ENCODE measurements at regions not wholly inside any gene's neighbourhood (a gene's known extent, or its start where the extent isn't known, plus 50 kb on each side); places are given as distances from the start of the nearest gene placed in this dataset.

- H3K79me2 ChIP-seq (ENCODE audit: low read depth), result no peaks in the 10 kb centered on the region
- no peaks in the 10 kb centered on the region for H3K9me2 ChIP-seq (ENCODE audit: insufficient read depth)
- ChIA-PET CTCF (no interaction called here), POLR2A (ENCODE audit: unreplicated experiment) (no interaction called here)
- no peak overlapping the region for H2AFZ ChIP-seq
- H3K4me2 ChIP-seq, result no peak overlapping the region
- no peaks in the 10 kb centered on the region for H4K20me1 ChIP-seq (ENCODE audit: insufficient read depth)
- no peaks in the 10 kb centered on the region for H3K36me3 ChIP-seq (ENCODE audit: low read depth)
- H3K27me3 ChIP-seq (ENCODE audit: insufficient read depth, low read depth), result no peaks in the 10 kb centered on the region
- H3K9me3 ChIP-seq (ENCODE audit: insufficient read depth, low read depth), result no peaks in the 10 kb centered on the region; the same call in none of the 2 replicates
- no peak for DNase-seq
- TF ChIP-seq CTCF (conservative IDR thresholded peaks at IDR 0.05), result no peak
- no peak for TF ChIP-seq EZH2 (IDR thresholded peaks at IDR 0.05; ENCODE audit: low read depth)
- no peak overlapping the region for H3K4me3 ChIP-seq
- H3K27ac ChIP-seq, result no peak overlapping the region
- BruUV-seq (replicated peaks), result no TSS peak
- H3K4me1 ChIP-seq (replicated peaks; ENCODE audit: insufficient read depth), result peaks cover 21% of the 10 kb centered on the region
- intact Hi-C loops (cut with micrococcal nuclease; ENCODE audit: unreplicated experiment), result no loop called here
- H3F3A ChIP-seq (ENCODE audit: insufficient read depth, low read depth), result peaks cover 14% of the 10 kb centered on the region
These were observed 60.9 kb upstream of the IL1R1 start for GRCh38 chr2:102081606-102082005.

GRCh38 chr2:102082571-102083392, 59.8 kb upstream of the IL1R1 start:
- 0 out of 2 replicates have a peak overlapping the region, but pooled peaks have one; percentile 17 for H3K4me2 ChIP-seq
- peaks cover 8% of the 10 kb centered on the region for H3K9me3 ChIP-seq (ENCODE audit: insufficient read depth, low read depth)
- H3K4me3 ChIP-seq, result no peak overlapping the region
- peaks cover 14% of the 10 kb centered on the region for H3F3A ChIP-seq (ENCODE audit: insufficient read depth, low read depth)
- H3K79me2 ChIP-seq (ENCODE audit: low read depth), result no peaks in the 10 kb centered on the region
- H3K27me3 ChIP-seq (ENCODE audit: insufficient read depth, low read depth), result no peaks in the 10 kb centered on the region
- no peak overlapping the region for H2AFZ ChIP-seq
- TF ChIP-seq CTCF (conservative IDR thresholded peaks at IDR 0.05) (no peak), EZH2 (IDR thresholded peaks at IDR 0.05; ENCODE audit: low read depth) (no peak)
- ChIA-PET CTCF (interaction anchor here (0.9 kb wide), 1 partner anchor 59 kb away, joined by 6 read pairs; no protein-coding TSS in a partner anchor), POLR2A (ENCODE audit: unreplicated experiment) (interaction anchor here (0.6 kb wide), 3 partner anchors 13 to 75 kb away, joined by 3 to 6 read pairs (median 4); no protein-coding TSS in a partner anchor)
- H3K4me1 ChIP-seq (replicated peaks; ENCODE audit: insufficient read depth), result peaks cover 21% of the 10 kb centered on the region
- H3K27ac ChIP-seq, result peak overlapping the region; percentile 43
- DNase-seq, result no peak
- BruUV-seq (replicated peaks), result no TSS peak
- intact Hi-C loops (cut with micrococcal nuclease; ENCODE audit: unreplicated experiment), result no loop called here
- no peaks in the 10 kb centered on the region for H4K20me1 ChIP-seq (ENCODE audit: insufficient read depth)
- no peaks in the 10 kb centered on the region for H3K36me3 ChIP-seq (ENCODE audit: low read depth)
- no peaks in the 10 kb centered on the region for H3K9me2 ChIP-seq (ENCODE audit: insufficient read depth)

- BruUV-seq (replicated peaks), result no TSS peak
- ChIA-PET CTCF (interaction anchor here (0.6 to 0.9 kb wide), 2 partner anchors 58 to 76 kb away, joined by 6 to 13 read pairs; no protein-coding TSS in a partner anchor), POLR2A (ENCODE audit: unreplicated experiment) (interaction anchor here (0.6 kb wide), 2 partner anchors 13 to 74 kb away, joined by 3 to 6 read pairs; no protein-coding TSS in a partner anchor)
- H3K36me3 ChIP-seq (ENCODE audit: low read depth), result no peaks in the 10 kb centered on the region
- H3K4me2 ChIP-seq, result no peak overlapping the region
- H3K4me3 ChIP-seq, result no peak overlapping the region
- no peak for DNase-seq
- H3K9me2 ChIP-seq (ENCODE audit: insufficient read depth), result no peaks in the 10 kb centered on the region
- peaks cover 21% of the 10 kb centered on the region for H3K4me1 ChIP-seq (replicated peaks; ENCODE audit: insufficient read depth)
- peaks cover 14% of the 10 kb centered on the region for H3F3A ChIP-seq (ENCODE audit: insufficient read depth, low read depth)
- intact Hi-C loops (cut with micrococcal nuclease; ENCODE audit: unreplicated experiment), result no loop called here
- peaks cover 10% of the 10 kb centered on the region for H3K9me3 ChIP-seq (ENCODE audit: insufficient read depth, low read depth)
- no peaks in the 10 kb centered on the region for H3K27me3 ChIP-seq (ENCODE audit: insufficient read depth, low read depth)
- no peaks in the 10 kb centered on the region for H3K79me2 ChIP-seq (ENCODE audit: low read depth)
- no peak overlapping the region for H2AFZ ChIP-seq
- H4K20me1 ChIP-seq (ENCODE audit: insufficient read depth), result no peaks in the 10 kb centered on the region
- TF ChIP-seq CTCF (conservative IDR thresholded peaks at IDR 0.05) (no peak), EZH2 (IDR thresholded peaks at IDR 0.05; ENCODE audit: low read depth) (no peak)
- peak overlapping the region; percentile 43; the same call in 1 of the 2 replicates for H3K27ac ChIP-seq
These were observed 59.2 kb upstream of the IL1R1 start for GRCh38 chr2:102083393-102083703.

Measured in PC-9 (cell line).